GM12878 (cell line): ENCODE measurements at regions not wholly inside any gene's neighbourhood (a gene's known extent, or its start where the extent isn't known, plus 50 kb on each side); places are given as distances from the start of the nearest gene placed in this dataset.
A peak's percentile ranks its signal among the peaks of the same experiment; 100 is the strongest.

Source experiments
- ATAC-seq: fragments of 200-7000 bp; cut with Tn5 transposase; 3 replicates; pipeline ENCODE4 v1.9.1; 2020; ENCODE audit warnings: mild to moderate bottlenecking, moderate library complexity
- BruUV-seq: library from RNA; stranded (reverse); fragments of 400-500 nt; replicated peaks from 2 replicates; lab custom pipeline; 2021; lab: Mats Ljungman, UMichigan
- CTCF ChIA-PET: fragments of 300-600 bp; sonication (Branson Sonifier 250); formaldehyde crosslinking; extraction: SDS; loops from one replicate; lab custom pipeline; 2021; ENCODE audit warnings: inconsistent platforms; lab: Yijun Ruan, JAX
- POLR2A ChIA-PET: fragments of 350-600 bp; formaldehyde crosslinking; extraction: SDS; loops from one replicate; lab custom pipeline; 2021; ENCODE audit warnings: inconsistent platforms; lab: Charles Lee
- RAD21 ChIA-PET: fragments of 300-600 bp; sonication (Branson Sonifier 250); formaldehyde crosslinking; loops from one replicate; lab custom pipeline; 2023; ENCODE audit warnings: antibody characterized with exemption; ENCODE audit not compliant: unreplicated experiment; lab: Charles Lee
- SMC1A ChIA-PET: fragments of 300-600 bp; sonication (Branson Sonifier 250); formaldehyde crosslinking; loops from one replicate; lab custom pipeline; 2023; ENCODE audit not compliant: unreplicated experiment, uncharacterized antibody; lab: Charles Lee
- DNase-seq: peaks from one replicate; pipeline ENCODE4 v3.0.0-alpha.2; 2011; ENCODE audit warnings: low read depth, low spot score
- FAIRE-seq: peaks from 3 replicates; lab custom pipeline; 2011; peaks lifted over from hg19 to GRCh38; lab: Jason Lieb, UNC
- H2AFZ ChIP-seq: 2 replicates; pipeline ENCODE4 v1.6.0; 2011; ENCODE audit warnings: low read depth, low read length, control low read depth; ENCODE audit not compliant: control insufficient read depth
- H3K27ac ChIP-seq: 2 replicates; pipeline ENCODE4 v1.5.1; 2011; ENCODE audit warnings: control low read depth; ENCODE audit not compliant: control insufficient read depth, insufficient read depth
- H3K27me3 ChIP-seq, 2 experiments: replicated peaks in 1 of 2; 2 replicates each; pipeline versions ENCODE4 v1.6.0 to v1.6.1; 2011; ENCODE audit warnings: low read length in 1 of 2; ENCODE audit not compliant: control insufficient read depth in 2 of 2, insufficient read depth in 2 of 2
- H3K36me3 ChIP-seq, 2 experiments: 2 replicates each; pipeline ENCODE4 v1.5.1; 2011; ENCODE audit warnings: low read length in 1 of 2; ENCODE audit not compliant: control insufficient read depth in 2 of 2, insufficient read depth in 2 of 2
- H3K4me1 ChIP-seq: 2 replicates; pipeline ENCODE4 v1.6.1; 2011; ENCODE audit warnings: mild to moderate bottlenecking, low read length, moderate library complexity, mixed read lengths; ENCODE audit not compliant: control insufficient read depth, insufficient read depth
- H3K4me2 ChIP-seq: 2 replicates; pipeline ENCODE4 v1.6.0; 2011; ENCODE audit warnings: control low read depth; ENCODE audit not compliant: control insufficient read depth, insufficient read depth
- H3K4me3 ChIP-seq: fragments of 200-600 bp; sonication (generic); 2 replicates; pipeline ENCODE4 v1.5.1; 2016
- H3K79me2 ChIP-seq: 2 replicates; pipeline ENCODE4 v1.6.0; 2011; ENCODE audit warnings: low read length; ENCODE audit not compliant: control insufficient read depth, insufficient read depth
- H3K9ac ChIP-seq: 2 replicates; pipeline ENCODE4 v1.8.0; 2011; ENCODE audit warnings: low read length, control low read depth, mixed read lengths; ENCODE audit not compliant: control insufficient read depth, insufficient read depth
- H3K9me3 ChIP-seq: replicated peaks from 3 replicates; pipeline ENCODE4 v1.5.1; 2011; ENCODE audit warnings: mild to moderate bottlenecking, low read length; ENCODE audit not compliant: control insufficient read depth, insufficient read depth
- H4K20me1 ChIP-seq: 2 replicates; pipeline ENCODE4 v1.6.0; 2011; ENCODE audit not compliant: control insufficient read depth, insufficient read depth
- CBX3 ChIP-seq: fragments of 200-600 bp; sonication (generic); IDR thresholded peaks from 2 replicates; pipeline ENCODE4 v1.6.1; 2016; ENCODE audit warnings: low read depth, borderline replicate concordance
- EED ChIP-seq: sonication (generic); IDR thresholded peaks from 2 replicates; pipeline ENCODE4 v1.6.1; 2016; ENCODE audit warnings: antibody characterized with exemption, low read depth
- FOXM1 ChIP-seq: IDR thresholded peaks from 2 replicates; pipeline ENCODE4 v1.6.1; 2012; ENCODE audit warnings: low read depth, mild to moderate bottlenecking, inconsistent platforms, low read length, moderate library complexity
- IKZF1 ChIP-seq: fragments of 450-650 bp; conservative IDR thresholded peaks from 2 replicates; pipeline ENCODE4 v1.6.1; 2017; ENCODE audit warnings: antibody characterized with exemption, mild to moderate bottlenecking
- IKZF2 ChIP-seq, 2 experiments: fragments of 450-650 bp; IDR thresholded peaks; 2 replicates each; pipeline ENCODE4 v1.6.1; 2017; ENCODE audit warnings: mild to moderate bottlenecking in 2 of 2, moderate library complexity in 2 of 2
- IRF4 ChIP-seq: IDR thresholded peaks from 2 replicates; pipeline ENCODE4 v1.6.1; 2011; ENCODE audit warnings: low read depth, low read length
- JUNB ChIP-seq: IDR thresholded peaks from 2 replicates; pipeline ENCODE4 v1.6.1; 2016; ENCODE audit warnings: antibody characterized with exemption, mild to moderate bottlenecking
- MTA2 ChIP-seq: fragments of 450-650 bp; IDR thresholded peaks from 2 replicates; pipeline ENCODE4 v1.6.1; 2016; ENCODE audit warnings: low read depth, mild to moderate bottlenecking, moderate library complexity
- NFIC ChIP-seq: IDR thresholded peaks from 2 replicates; pipeline ENCODE4 v1.6.1; 2012; ENCODE audit warnings: low read depth, mild to moderate bottlenecking, inconsistent platforms, low read length, moderate library complexity
- NR2F1 ChIP-seq: fragments of 450-650 bp; conservative IDR thresholded peaks from 2 replicates; pipeline ENCODE4 v1.6.1; 2017; ENCODE audit warnings: mild to moderate bottlenecking
- TBL1XR1 ChIP-seq: IDR thresholded peaks from 2 replicates; pipeline ENCODE4 v1.6.1; 2012; ENCODE audit warnings: low read depth, low read length, improper control_type of control experiment
- ZNF207 ChIP-seq: fragments of 450-650 bp; IDR thresholded peaks from 2 replicates; pipeline ENCODE4 v1.6.1; 2014; ENCODE audit warnings: antibody characterized with exemption, mild to moderate bottlenecking, borderline replicate concordance
- WGBS: methylation state at CpG from one replicate; pipeline ENCODE4 v1.1.6; 2016; ENCODE audit warnings: low lambda C conversion rate; ENCODE audit not compliant: insufficient replicate concordance, insufficient coverage; ENCODE audit errors: missing lambda C conversion rate; 5-methylcytosine and 5-hydroxymethylcytosine counted together
- in situ Hi-C: fragments of 300-500 bp; cut with MboI; formaldehyde crosslinking; loops from 9 replicates; pipeline ENCODE4 v1.14.3; 2018; ENCODE audit warnings: mixed read lengths
- intact Hi-C: fragments of 100-400 bp; cut with micrococcal nuclease; formaldehyde crosslinking; loops from one replicate; pipeline ENCODE4 v1.14.2; 2022; ENCODE audit not compliant: unreplicated experiment
- TF ChIP-seq, protein P1 (sequence below): fragments of 450-650 bp; IDR thresholded peaks from 2 replicates; pipeline ENCODE4 v1.6.1; 2017; ENCODE audit warnings: mild to moderate bottlenecking, moderate library complexity
- TF ChIP-seq, protein P2 (sequence below): fragments of 450-650 bp; IDR thresholded peaks from 2 replicates; pipeline ENCODE4 v1.6.1; 2017; ENCODE audit warnings: low read depth, mild to moderate bottlenecking, moderate library complexity
- TF ChIP-seq, protein P3 (sequence below): fragments of 450-650 bp; IDR thresholded peaks from 2 replicates; pipeline ENCODE4 v1.6.1; 2016; ENCODE audit warnings: mild to moderate bottlenecking
- TF ChIP-seq, protein P4 (sequence below): IDR thresholded peaks from 2 replicates; pipeline ENCODE4 v1.6.1; 2012; ENCODE audit warnings: low read depth, low read length, improper control_type of control experiment

DNA sequence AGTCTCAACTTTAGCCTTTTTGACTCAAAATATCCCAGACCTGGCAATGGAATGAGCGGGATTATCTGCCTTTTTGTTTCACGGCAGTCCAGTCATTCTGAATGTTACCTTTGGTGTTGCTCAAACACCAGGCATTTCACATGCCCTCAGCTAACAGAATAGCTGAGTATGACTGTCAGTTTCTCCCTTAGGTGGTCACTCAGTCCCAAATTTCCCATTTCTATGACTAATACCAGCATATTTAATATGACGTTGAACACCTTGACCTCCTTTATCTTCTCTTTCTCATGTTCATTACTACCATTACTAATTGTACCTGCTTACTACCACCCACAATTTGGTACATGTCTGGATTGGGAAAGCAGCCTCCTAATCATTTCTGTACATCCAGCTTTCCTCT, 65.2 kb downstream of the EDN1 start:
- Histone ChIP-seq H3K79me2 (no peaks in the 10 kb centered on the region), H3K36me3 (no peaks in the 10 kb centered on the region), H4K20me1 (no peaks in the 10 kb centered on the region), H3K4me2 (peak overlapping the region; percentile 46; the same call in 1 of the 2 replicates), H3K4me3 (no peak overlapping the region), H3K9ac (no peak overlapping the region), H3K4me1 (peaks cover 55% of the 10 kb centered on the region), H3K9me3 (peaks cover 27% of the 10 kb centered on the region), H3K27ac (peak overlapping the region; percentile 56), H2AFZ (peak overlapping the region; percentile 68), H3K27me3 (no peaks in the 10 kb centered on the region)
- intact Hi-C loops: loop anchor here (2.0 to 10.0 kb wide), 7 partner anchors 27 to 643 kb away; no protein-coding TSS in a partner anchor
- ChIA-PET CTCF (interaction anchor here (0.6 to 10.5 kb wide), 13 partner anchors 8 to 425 kb away, joined by 3 to 122 read pairs (median 7); partner anchors contain the start of gene EDN1), RAD21 (interaction anchor here (0.8 to 10.5 kb wide), 21 partner anchors 8 to 1071 kb away, joined by 3 to 206 read pairs (median 7); partner anchors contain the start of gene EDN1), SMC1A (interaction anchor here (0.9 to 13.5 kb wide), 19 partner anchors 8 to 641 kb away, joined by 3 to 270 read pairs (median 10); partner anchors contain the start of gene EDN1), POLR2A (interaction anchor here (0.6 to 4.2 kb wide), 12 partner anchors 8 to 1822 kb away, joined by 3 to 38 read pairs (median 5); no protein-coding TSS in a partner anchor)
- DNase-seq (no peak), ATAC-seq (peak; percentile 50), FAIRE-seq (no peak)
- no TSS peak for BruUV-seq
- 21% methylated on average over 3 of the region's 3 CpGs for WGBS
- in situ Hi-C loops: loop anchor here (5.0 to 25.0 kb wide), 2 partner anchors 252 to 1757 kb away; partner anchors contain the start of gene CD83
- TF ChIP-seq NFIC (peak; percentile 59; the same call in 1 of the 2 replicates), NR2F1 (peak; percentile 59; the same call in 1 of the 2 replicates), FOXM1 (peak; percentile 34; the same call in 1 of the 2 replicates), JUNB (peak; percentile 68), MTA2 (peak; percentile 61; the same call in 1 of the 2 replicates), TBL1XR1 (no peak), ZNF207 (no peak), CBX3 (no peak), IKZF1 (peak; percentile 76), IRF4 (peak; percentile 48; the same call in 1 of the 2 replicates), EED (peak; percentile 53; the same call in 1 of the 2 replicates), IKZF2 (IDR thresholded peaks at IDR 0.05) (peak; percentile 81 to 82; a peak in 3 of 4 replicates)
- TF ChIP-seq, protein P1, sequence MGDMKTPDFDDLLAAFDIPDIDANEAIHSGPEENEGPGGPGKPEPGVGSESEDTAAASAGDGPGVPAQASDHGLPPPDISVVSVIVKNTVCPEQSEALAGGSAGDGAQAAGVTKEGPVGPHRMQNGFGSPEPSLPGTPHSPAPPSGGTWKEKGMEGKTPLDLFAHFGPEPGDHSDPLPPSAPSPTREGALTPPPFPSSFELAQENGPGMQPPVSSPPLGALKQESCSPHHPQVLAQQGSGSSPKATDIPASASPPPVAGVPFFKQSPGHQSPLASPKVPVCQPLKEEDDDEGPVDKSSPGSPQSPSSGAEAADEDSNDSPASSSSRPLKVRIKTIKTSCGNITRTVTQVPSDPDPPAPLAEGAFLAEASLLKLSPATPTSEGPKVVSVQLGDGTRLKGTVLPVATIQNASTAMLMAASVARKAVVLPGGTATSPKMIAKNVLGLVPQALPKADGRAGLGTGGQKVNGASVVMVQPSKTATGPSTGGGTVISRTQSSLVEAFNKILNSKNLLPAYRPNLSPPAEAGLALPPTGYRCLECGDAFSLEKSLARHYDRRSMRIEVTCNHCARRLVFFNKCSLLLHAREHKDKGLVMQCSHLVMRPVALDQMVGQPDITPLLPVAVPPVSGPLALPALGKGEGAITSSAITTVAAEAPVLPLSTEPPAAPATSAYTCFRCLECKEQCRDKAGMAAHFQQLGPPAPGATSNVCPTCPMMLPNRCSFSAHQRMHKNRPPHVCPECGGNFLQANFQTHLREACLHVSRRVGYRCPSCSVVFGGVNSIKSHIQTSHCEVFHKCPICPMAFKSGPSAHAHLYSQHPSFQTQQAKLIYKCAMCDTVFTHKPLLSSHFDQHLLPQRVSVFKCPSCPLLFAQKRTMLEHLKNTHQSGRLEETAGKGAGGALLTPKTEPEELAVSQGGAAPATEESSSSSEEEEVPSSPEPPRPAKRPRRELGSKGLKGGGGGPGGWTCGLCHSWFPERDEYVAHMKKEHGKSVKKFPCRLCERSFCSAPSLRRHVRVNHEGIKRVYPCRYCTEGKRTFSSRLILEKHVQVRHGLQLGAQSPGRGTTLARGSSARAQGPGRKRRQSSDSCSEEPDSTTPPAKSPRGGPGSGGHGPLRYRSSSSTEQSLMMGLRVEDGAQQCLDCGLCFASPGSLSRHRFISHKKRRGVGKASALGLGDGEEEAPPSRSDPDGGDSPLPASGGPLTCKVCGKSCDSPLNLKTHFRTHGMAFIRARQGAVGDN: 0 out of 2 replicates have a peak, but pooled peaks have one; percentile 15
- TF ChIP-seq, protein P2, sequence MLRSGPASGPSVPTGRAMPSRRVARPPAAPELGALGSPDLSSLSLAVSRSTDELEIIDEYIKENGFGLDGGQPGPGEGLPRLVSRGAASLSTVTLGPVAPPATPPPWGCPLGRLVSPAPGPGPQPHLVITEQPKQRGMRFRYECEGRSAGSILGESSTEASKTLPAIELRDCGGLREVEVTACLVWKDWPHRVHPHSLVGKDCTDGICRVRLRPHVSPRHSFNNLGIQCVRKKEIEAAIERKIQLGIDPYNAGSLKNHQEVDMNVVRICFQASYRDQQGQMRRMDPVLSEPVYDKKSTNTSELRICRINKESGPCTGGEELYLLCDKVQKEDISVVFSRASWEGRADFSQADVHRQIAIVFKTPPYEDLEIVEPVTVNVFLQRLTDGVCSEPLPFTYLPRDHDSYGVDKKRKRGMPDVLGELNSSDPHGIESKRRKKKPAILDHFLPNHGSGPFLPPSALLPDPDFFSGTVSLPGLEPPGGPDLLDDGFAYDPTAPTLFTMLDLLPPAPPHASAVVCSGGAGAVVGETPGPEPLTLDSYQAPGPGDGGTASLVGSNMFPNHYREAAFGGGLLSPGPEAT: 0 out of 2 replicates have a peak, but pooled peaks have one; percentile 10
- TF ChIP-seq, protein P3, sequence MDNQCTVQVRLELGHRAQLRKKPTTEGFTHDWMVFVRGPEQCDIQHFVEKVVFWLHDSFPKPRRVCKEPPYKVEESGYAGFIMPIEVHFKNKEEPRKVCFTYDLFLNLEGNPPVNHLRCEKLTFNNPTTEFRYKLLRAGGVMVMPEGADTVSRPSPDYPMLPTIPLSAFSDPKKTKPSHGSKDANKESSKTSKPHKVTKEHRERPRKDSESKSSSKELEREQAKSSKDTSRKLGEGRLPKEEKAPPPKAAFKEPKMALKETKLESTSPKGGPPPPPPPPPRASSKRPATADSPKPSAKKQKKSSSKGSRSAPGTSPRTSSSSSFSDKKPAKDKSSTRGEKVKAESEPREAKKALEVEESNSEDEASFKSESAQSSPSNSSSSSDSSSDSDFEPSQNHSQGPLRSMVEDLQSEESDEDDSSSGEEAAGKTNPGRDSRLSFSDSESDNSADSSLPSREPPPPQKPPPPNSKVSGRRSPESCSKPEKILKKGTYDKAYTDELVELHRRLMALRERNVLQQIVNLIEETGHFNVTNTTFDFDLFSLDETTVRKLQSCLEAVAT: no peak
- TF ChIP-seq, protein P4, sequence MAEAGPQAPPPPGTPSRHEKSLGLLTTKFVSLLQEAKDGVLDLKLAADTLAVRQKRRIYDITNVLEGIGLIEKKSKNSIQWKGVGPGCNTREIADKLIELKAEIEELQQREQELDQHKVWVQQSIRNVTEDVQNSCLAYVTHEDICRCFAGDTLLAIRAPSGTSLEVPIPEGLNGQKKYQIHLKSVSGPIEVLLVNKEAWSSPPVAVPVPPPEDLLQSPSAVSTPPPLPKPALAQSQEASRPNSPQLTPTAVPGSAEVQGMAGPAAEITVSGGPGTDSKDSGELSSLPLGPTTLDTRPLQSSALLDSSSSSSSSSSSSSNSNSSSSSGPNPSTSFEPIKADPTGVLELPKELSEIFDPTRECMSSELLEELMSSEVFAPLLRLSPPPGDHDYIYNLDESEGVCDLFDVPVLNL: no peak
